SU-DHL-6 (cell line): ENCODE measurements at regions not wholly inside any gene's neighbourhood (a gene's known extent, or its start where the extent isn't known, plus 50 kb on each side); places are given as distances from the start of the nearest gene placed in this dataset.

Experiments used
- EZH2phosphoT487 ChIP-seq: fragments of 200-600 bp; sonication (generic), shearing (Covaris generic); conservative IDR thresholded peaks from 2 replicates; pipeline ENCODE4 v1.6.1; 2018; ENCODE audit warnings: mild to moderate bottlenecking, antibody characterized with exemption, low read length, moderate library complexity, mixed read lengths
- TF ChIP-seq, protein P1 (sequence below): fragments of 200-600 bp; sonication (generic); IDR thresholded peaks from one replicate; pipeline ENCODE4 v1.5.1; 2017; ENCODE audit warnings: antibody characterized with exemption, mild to moderate bottlenecking, low read length, moderate library complexity; ENCODE audit not compliant: insufficient read depth, poor library complexity, severe bottlenecking

DNA sequence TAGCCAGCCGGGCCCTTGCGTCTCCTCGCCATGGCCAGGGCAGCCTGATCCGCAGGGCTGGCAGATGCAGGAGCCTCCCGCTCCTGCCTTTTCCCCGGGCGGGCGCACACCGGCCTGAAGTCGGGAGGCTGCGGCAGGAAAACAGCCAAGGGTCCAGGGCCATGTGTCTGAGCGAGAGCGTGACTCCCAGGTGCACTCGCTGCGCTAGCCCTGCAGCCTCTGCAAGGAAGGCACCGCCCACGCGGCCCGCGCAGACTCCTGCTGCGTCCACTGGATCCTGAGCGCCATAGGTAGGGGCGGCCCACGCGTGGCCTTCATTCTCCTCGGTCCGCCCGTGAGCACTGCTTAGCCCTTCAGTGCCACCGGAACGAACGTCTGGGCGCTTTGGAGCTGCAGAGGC lies 379.9 kb downstream of the TRAM1L1 start:
- TF ChIP-seq, protein P1, sequence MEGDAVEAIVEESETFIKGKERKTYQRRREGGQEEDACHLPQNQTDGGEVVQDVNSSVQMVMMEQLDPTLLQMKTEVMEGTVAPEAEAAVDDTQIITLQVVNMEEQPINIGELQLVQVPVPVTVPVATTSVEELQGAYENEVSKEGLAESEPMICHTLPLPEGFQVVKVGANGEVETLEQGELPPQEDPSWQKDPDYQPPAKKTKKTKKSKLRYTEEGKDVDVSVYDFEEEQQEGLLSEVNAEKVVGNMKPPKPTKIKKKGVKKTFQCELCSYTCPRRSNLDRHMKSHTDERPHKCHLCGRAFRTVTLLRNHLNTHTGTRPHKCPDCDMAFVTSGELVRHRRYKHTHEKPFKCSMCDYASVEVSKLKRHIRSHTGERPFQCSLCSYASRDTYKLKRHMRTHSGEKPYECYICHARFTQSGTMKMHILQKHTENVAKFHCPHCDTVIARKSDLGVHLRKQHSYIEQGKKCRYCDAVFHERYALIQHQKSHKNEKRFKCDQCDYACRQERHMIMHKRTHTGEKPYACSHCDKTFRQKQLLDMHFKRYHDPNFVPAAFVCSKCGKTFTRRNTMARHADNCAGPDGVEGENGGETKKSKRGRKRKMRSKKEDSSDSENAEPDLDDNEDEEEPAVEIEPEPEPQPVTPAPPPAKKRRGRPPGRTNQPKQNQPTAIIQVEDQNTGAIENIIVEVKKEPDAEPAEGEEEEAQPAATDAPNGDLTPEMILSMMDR: no peak
- no peak for TF ChIP-seq EZH2phosphoT487
